NCI-H446 (cell line): ENCODE measurements at regions not wholly inside any gene's neighbourhood (a gene's known extent, or its start where the extent isn't known, plus 50 kb on each side); places are given as distances from the start of the nearest gene placed in this dataset.
"Not testable (repeated sequence)": the region's sequence is repeated elsewhere in the genome, so short reads cannot be mapped to it uniquely, and the experiment has no call there.

ENCODE experiments used
- DNase-seq, 2 experiments: peaks; one replicate each; lab custom pipeline; 2025; lab: John Stamatoyannopoulos, UW

- DNase-seq, result no peak
Observed at GRCh38 chr10:63077800-63078199, 55.3 kb upstream of the NRBF2 start.

- no peak for DNase-seq
Observed at GRCh38 chr10:63072951-63073350, 60.2 kb upstream of the NRBF2 start.

DNA sequence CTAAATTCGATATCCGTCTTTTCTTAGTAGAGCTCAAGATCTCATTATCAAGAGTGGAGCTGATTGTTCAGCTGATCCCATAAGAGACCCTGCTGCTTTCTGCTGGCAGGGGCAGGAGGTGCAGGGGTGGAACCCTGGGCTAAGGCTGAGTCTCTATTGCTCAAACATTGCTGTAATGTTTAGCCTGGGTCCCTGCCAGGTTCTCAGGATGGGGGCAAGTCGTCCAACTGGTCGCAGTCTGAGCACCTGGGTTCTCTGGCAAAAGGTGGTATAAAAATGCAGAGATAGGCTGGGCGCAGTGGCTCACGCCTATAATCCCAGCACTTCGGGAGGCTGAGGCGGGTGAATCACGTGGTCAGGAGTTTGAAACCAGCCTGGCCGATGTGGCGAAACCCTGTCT lies 62.0 kb upstream of the NRBF2 start:
- no peak for DNase-seq

DNA sequence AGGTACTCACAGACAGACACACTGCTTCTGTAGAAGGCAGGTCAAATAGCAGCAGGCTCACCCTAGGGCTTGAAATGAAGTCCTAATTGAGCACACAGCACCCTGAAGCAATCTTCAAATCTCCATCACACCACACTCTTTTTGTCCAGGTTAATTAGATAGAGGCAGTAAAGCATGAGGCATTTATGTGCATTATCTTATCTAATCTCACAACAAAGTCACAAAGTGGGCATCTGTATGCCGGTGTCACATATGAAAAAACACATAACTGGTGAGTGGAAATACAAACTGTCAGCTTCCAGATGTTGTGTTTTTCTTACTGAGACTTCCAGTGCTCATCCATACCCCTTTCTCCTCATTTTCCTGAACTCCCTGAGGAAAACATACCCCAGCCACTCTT lies 63.8 kb upstream of the NRBF2 start:
- DNase-seq, result no peak

DNA sequence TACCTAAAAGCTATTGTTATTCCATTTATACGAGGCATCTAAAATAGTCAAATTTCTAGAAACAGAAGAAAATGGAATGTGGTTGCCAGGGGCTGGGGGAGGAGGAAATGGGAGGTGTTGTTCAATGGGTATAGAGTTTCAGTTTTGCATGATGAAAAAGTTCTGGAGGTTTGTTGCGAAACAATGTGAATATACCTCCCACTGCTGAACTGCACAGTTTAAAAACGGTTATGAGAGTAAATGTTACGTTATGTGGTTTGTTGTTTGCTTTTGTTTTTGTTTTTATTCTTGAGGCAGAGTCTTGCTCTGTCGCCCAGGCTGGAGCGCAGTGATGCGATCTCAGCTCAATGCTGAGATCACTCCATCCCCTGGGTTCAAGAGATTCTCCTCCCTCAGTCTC lies 64.9 kb upstream of the NRBF2 start:
- no peak for DNase-seq

DNA sequence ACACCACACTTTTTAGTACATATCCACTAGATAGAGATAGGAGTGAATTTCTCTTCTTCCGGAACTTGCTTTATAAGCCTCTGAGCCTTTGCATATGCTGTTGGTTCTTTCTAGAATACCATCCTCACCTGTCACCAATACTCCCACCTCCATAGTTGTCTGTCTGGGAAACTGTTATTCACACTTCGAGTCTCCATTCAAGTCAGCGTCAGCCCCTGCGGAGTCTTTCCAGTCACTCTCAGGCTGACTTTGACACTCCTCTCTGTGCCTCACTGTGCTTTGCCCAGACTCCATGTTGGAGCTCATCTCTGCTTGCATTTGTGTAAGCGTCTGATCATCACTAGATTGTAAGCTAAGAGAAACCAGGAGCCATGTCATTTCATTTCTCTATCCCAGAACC lies 66.5 kb upstream of the NRBF2 start:
- DNase-seq, result no peak

- no peak for DNase-seq
Observed at GRCh38 chr10:63064706-63065105, 68.4 kb upstream of the NRBF2 start.

GRCh38 chr10:63058236-63058635 lies 74.9 kb upstream of the NRBF2 start:
- DNase-seq, result no peak

- no peak for DNase-seq
Observed at GRCh38 chr10:63057509-63057908, 75.6 kb upstream of the NRBF2 start.

DNA sequence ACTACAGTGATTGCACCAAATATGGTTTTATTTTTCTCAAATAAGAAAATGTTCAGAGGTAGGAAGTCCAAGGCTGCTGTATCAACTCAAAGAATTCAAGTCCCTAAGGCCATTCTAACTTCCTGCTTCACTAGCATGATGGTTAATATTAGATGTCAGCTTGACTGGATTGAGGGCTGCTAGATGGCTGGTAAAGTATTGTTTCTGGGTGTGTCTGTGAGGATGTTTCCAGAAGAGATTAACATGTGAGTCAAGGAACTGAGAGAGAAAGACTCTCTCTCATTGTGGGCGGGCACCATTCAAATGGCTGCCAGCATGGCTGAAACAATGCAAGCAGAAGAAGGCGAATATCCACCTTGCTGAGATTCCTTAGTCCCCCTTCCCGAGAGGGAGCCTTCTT lies 77.4 kb upstream of the NRBF2 start:
- no peak for DNase-seq

DNA sequence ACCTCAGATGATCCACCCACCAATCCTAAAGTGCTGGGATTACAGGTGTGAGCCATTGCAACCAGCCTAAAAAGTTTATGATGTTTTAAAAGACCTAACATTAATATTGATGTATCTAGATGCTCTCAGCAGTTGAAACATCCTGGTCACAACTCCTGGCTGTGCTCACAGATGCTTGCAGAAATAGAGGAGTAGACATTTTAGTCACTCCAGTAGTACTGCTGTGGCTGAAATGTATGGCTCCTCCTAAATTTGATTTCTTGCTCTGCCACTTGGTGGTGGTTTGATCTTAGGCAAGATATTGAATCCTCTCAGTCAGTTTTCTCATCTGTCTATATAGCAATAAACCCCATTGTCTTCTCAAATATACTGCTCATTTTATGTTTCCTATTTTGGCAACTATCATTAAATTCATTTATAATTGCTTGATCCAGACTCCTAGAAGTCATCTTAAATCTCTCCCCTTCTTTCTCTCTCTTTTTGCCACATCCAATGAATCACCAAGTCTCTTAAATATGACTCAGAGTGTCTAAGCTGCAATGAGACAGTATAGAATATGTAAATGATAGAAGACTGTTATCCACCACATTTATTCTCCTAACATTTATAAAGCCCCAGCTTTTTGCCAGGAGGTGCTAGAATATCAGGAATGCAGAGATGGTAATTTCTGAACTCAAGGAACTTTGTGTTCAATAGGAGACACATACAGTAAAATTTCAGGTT lies 78.1 kb upstream of the NRBF2 start:
- DNase-seq, result no peak

- DNase-seq, result no peak
Observed at GRCh38 chr10:63052083-63052482, 81.0 kb upstream of the NRBF2 start.

DNA sequence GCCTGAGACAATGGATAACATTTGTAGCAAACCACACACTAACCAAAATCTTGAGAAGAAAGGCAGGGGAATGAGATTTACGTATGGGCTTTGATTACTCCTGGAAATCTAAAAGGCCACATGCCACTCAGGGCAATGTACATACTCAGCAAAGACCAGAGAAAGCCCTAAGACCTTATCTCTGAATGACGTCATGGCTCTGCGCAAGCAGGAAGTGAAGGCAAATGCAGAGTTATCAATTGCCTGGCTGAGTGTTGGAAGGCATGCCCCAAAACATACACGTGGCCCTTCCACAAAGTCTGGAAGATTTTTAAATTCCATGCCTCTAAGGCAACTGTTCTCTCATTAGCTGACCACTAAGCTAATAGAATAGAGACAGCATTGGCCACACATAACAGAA lies 90.9 kb upstream of the NRBF2 start:
- DNase-seq, result no peak

DNA sequence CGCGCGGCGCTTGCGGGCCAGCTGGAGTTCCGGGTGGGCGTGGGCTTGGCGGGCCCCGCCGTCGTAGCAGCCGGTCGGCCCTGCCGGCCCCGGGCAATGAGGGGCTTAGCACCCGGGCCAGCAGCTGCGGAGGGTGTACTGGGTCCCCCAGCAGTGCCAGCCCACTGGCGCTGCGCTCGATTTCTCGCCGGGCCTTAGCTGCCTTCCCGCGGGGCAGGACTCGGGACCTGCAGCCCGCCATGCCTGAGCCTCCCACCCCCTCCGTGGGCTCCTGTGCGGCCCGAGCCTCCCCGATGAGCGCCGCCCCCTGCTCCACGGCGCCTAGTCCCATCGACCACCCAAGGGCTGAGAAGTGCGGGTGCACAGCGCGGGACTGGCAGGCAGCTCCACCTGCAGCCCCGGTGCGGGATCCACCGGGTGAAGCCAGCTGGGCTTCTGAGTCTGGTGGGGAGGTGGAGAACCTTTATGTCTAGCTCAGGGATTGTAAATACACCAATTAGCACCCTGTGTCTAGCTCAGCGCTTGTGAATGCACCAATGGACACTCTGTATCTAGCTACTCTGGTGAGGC lies 99.4 kb upstream of the NRBF2 start:
- DNase-seq, result not testable (repeated sequence)

GRCh38 chr10:63030536-63030935 lies 102.6 kb upstream of the NRBF2 start:
- DNase-seq, result peak in 1 of 2 experiments; percentile 0

- no peak for DNase-seq
Observed at GRCh38 chr10:63027531-63027930, 105.6 kb upstream of the NRBF2 start.

- no peak for DNase-seq
Observed at GRCh38 chr10:63021225-63021624, 111.9 kb upstream of the NRBF2 start.

GRCh38 chr10:63013755-63014154 lies 119.4 kb upstream of the NRBF2 start:
- no peak for DNase-seq

GRCh38 chr10:63012623-63013022 lies 120.5 kb upstream of the NRBF2 start:
- DNase-seq, result no peak

GRCh38 chr10:63010203-63010602 lies 122.9 kb upstream of the NRBF2 start:
- DNase-seq, result no peak

DNA sequence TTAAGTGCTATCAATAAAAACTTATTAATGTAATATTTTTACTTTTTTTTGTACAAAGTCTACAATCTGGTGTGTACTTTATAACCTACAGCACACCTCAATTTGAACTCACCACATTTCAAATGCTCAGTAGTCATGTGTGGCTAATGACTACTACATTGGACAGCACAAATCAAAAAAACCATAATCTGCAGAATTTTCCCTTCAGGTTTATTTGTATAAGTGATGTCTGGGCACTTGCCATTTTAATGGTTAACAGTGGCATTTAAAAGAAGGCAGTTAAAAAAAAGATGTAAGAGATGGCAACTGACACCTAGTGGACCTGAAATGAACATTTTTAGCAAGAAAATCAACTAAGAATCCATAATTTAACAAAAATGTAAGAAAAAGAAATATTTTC lies 124.6 kb upstream of the NRBF2 start:
- no peak for DNase-seq

DNA sequence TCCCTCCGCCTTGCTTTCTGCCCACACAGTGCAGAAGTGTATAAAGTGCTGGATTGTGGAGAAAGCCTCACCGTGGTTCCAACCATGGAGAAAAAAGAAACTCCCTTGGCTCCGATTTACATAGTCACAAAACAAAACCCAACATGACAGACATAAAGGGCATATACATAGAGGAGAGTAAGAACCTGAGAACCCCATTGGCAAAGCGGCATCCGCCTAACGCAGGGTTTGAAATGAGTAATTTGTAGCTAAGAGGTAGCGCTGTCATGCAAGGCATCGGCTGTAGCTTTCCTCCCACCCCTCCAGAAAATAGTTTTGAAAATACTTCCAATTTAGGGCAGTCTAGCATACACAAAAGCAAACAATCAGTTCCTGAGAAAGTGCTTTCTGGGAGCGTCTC lies 126.0 kb upstream of the NRBF2 start:
- DNase-seq, result no peak

- DNase-seq, result no peak
Observed at GRCh38 chr10:63005246-63005645, 127.9 kb upstream of the NRBF2 start.

GRCh38 chr10:63003816-63004453 lies 129.2 kb upstream of the NRBF2 start:
- DNase-seq, result no peak
